ENCODE measurements at regions not wholly inside any gene's neighbourhood (a gene's known extent, or its start where the extent isn't known, plus 50 kb on each side); places are given as distances from the start of the nearest gene placed in this dataset.

GRCh38 chr1:238722812-238723211 lies 663.6 kb upstream of the CHRM3 start (continued):
- TF ChIP-seq ZNF532 (CRISPR knock-in tag; IDR thresholded peaks at IDR 0.05; ENCODE audit: borderline replicate concordance) (no peak), ZBTB21 (CRISPR knock-in tag; IDR thresholded peaks at IDR 0.05; ENCODE audit: borderline replicate concordance) (no peak), STAT6 (CRISPR knock-in tag; conservative IDR thresholded peaks at IDR 0.05; ENCODE audit: low read depth) (no peak), ATF6 (CRISPR knock-in tag; IDR thresholded peaks at IDR 0.05) (no peak), OVOL2 (CRISPR knock-in tag; IDR thresholded peaks at IDR 0.05; ENCODE audit: borderline replicate concordance) (no peak), KAT7 (CRISPR knock-in tag; IDR thresholded peaks at IDR 0.05; ENCODE audit: borderline replicate concordance) (no peak), FOXP1 (CRISPR knock-in tag; IDR thresholded peaks at IDR 0.05; ENCODE audit: borderline replicate concordance) (no peak), NR2C2 (CRISPR knock-in tag; IDR thresholded peaks at IDR 0.05) (no peak), ZNF423 (CRISPR knock-in tag; IDR thresholded peaks at IDR 0.05) (no peak), ZNF425 (CRISPR knock-in tag; conservative IDR thresholded peaks at IDR 0.05) (no peak), MAX (CRISPR knock-in tag; IDR thresholded peaks at IDR 0.05) (no peak), HMGXB4 (CRISPR knock-in tag; IDR thresholded peaks at IDR 0.05) (no peak), ZSCAN18 (CRISPR knock-in tag; IDR thresholded peaks at IDR 0.05) (no peak), CREB1 (CRISPR knock-in tag; IDR thresholded peaks at IDR 0.05) (no peak)
